Tibial artery (tissue), 4 donors: ENCODE measurements at regions not wholly inside any gene's neighbourhood (a gene's known extent, or its start where the extent isn't known, plus 50 kb on each side); places are given as distances from the start of the nearest gene placed in this dataset.

Experiments
- DNase-seq, 2 donors: peaks; one replicate each; pipeline ENCODE4 v3.0.0-alpha.2; 2019
- H3K27ac ChIP-seq, 2 donors: fragments of 200-600 bp; sonication (generic) in 1 of 2; 1 replicate in 1 of 2; 2 replicates in 1 of 2; pipeline ENCODE4 v1.5.1; 2018 to 2019; ENCODE audit warnings: mild to moderate bottlenecking in 1 of 2
- H3K27me3 ChIP-seq, 2 donors: fragments of 200-600 bp; sonication (generic) in 1 of 2; one replicate each; pipeline versions ENCODE4 v1.5.1 to v1.6.0; 2016 to 2019
- H3K36me3 ChIP-seq, 3 donors: fragments of 200-600 bp; sonication (generic) in 2 of 3; one replicate each; pipeline ENCODE4 v1.5.1; 2016 to 2019; ENCODE audit warnings: mild to moderate bottlenecking in 2 of 3
- H3K4me1 ChIP-seq, 4 donors: fragments of 200-600 bp; sonication (generic) in 2 of 4; 1 replicate in 3 of 4; 2 replicates in 1 of 4; pipeline ENCODE4 v1.5.1; 2016 to 2019
- H3K4me3 ChIP-seq, 2 donors: fragments of 200-600 bp; sonication (generic) in 1 of 2; 1 replicate in 1 of 2; 2 replicates in 1 of 2; pipeline ENCODE4 v1.5.1; 2018 to 2019; ENCODE audit warnings: mild to moderate bottlenecking in 2 of 2
- H3K9me3 ChIP-seq, 3 donors: fragments of 200-600 bp; sonication (generic) in 1 of 3; one replicate each; pipeline ENCODE4 v1.5.1; 2016 to 2019
- CTCF ChIP-seq, 2 experiments: fragments of 200-600 bp in 1 of 2; fragments of 450-650 bp in 1 of 2; IDR thresholded peaks; one replicate each; pipeline ENCODE4 v1.5.1; 2017 to 2019; ENCODE audit warnings: antibody characterized with exemption in 2 of 2, mild to moderate bottlenecking in 1 of 2, moderate library complexity in 1 of 2
- intact Hi-C: fragments of 100-400 bp; cut with DNase I; formaldehyde crosslinking; loops from one replicate; pipeline ENCODE4 v1.15.0; 2023; ENCODE audit warnings: low total_unique reads

GRCh38 chrX:121851033-121851432, 803.6 kb downstream of the GLUD2 start:
- TF ChIP-seq CTCF (IDR thresholded peaks at IDR 0.05) = no peak
- intact Hi-C loops = no loop called here
- H3K27me3 ChIP-seq = no peaks in the 10 kb centered on the region
- H3K36me3 ChIP-seq = no peaks in the 10 kb centered on the region
- no peak for DNase-seq
- H3K4me3 ChIP-seq = no peak overlapping the region
- no peaks in the 10 kb centered on the region for H3K4me1 ChIP-seq
- no peak overlapping the region for H3K27ac ChIP-seq
- no peaks in the 10 kb centered on the region for H3K9me3 ChIP-seq

GRCh38 chrX:121853762-121854613, 806.6 kb downstream of the GLUD2 start:
- no peak for TF ChIP-seq CTCF (IDR thresholded peaks at IDR 0.05)
- no peaks in the 10 kb centered on the region for H3K27me3 ChIP-seq
- H3K4me1 ChIP-seq = no peaks in the 10 kb centered on the region
- intact Hi-C loops = no loop called here
- H3K27ac ChIP-seq = no peak overlapping the region
- H3K36me3 ChIP-seq = no peaks in the 10 kb centered on the region
- no peak overlapping the region for H3K4me3 ChIP-seq
- DNase-seq = no peak
- H3K9me3 ChIP-seq = no peaks in the 10 kb centered on the region

- Histone ChIP-seq H3K36me3 (no peaks in the 10 kb centered on the region), H3K27ac (no peak overlapping the region), H3K4me3 (no peak overlapping the region), H3K27me3 (no peaks in the 10 kb centered on the region), H3K9me3 (no peaks in the 10 kb centered on the region), H3K4me1 (no peaks in the 10 kb centered on the region)
- intact Hi-C loops = no loop called here
- no peak for TF ChIP-seq CTCF (IDR thresholded peaks at IDR 0.05)
- no peak for DNase-seq
Measured at GRCh38 chrX:121854614-121854911, 807.2 kb downstream of the GLUD2 start.

GRCh38 chrX:121858867-121859647, 811.6 kb downstream of the GLUD2 start:
- H3K27me3 ChIP-seq = no peaks in the 10 kb centered on the region
- no peak for DNase-seq
- H3K27ac ChIP-seq = no peak overlapping the region
- intact Hi-C loops = no loop called here
- no peaks in the 10 kb centered on the region for H3K9me3 ChIP-seq
- H3K4me3 ChIP-seq = no peak overlapping the region
- no peak for TF ChIP-seq CTCF (IDR thresholded peaks at IDR 0.05)
- no peaks in the 10 kb centered on the region for H3K4me1 ChIP-seq
- no peaks in the 10 kb centered on the region for H3K36me3 ChIP-seq

GRCh38 chrX:121863976-121864375, 816.6 kb downstream of the GLUD2 start:
- no peak for DNase-seq
- H3K4me3 ChIP-seq = no peak overlapping the region
- no peaks in the 10 kb centered on the region for H3K27me3 ChIP-seq
- no peaks in the 10 kb centered on the region for H3K4me1 ChIP-seq
- no peaks in the 10 kb centered on the region for H3K36me3 ChIP-seq
- no peak overlapping the region for H3K27ac ChIP-seq
- TF ChIP-seq CTCF (IDR thresholded peaks at IDR 0.05) = no peak
- no peaks in the 10 kb centered on the region for H3K9me3 ChIP-seq
- intact Hi-C loops = no loop called here
